ENCODE measurements at regions not wholly inside any gene's neighbourhood (a gene's known extent, or its start where the extent isn't known, plus 50 kb on each side); places are given as distances from the start of the nearest gene placed in this dataset.
"Not testable (repeated sequence)": the region's sequence is repeated elsewhere in the genome, so short reads cannot be mapped to it uniquely, and the experiment has no call there.

GRCh38 chr14:39614297-39614923 lies 182.2 kb upstream of the FBXO33 start:
- DNase-seq = no peak

GRCh38 chr14:39609119-39609518 lies 176.9 kb upstream of the FBXO33 start:
- DNase-seq = no peak

DNA sequence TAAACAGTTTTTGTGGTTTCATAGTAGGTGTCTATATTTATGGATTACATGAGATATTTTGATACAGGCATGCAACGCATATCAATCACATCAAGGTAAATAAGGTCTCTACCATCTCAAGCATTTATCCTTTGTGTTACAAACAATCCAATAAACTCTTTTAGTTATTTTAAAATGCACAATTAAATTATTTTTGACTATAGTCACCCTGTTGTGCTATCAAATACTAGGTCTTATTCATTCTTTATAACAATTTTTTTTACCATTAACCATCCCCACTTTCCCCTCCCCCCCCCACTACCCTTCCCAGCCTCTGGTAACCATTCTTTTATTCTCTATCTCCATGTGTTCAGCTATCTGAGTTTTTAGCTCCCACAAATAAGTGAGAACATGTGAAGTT lies 175.7 kb upstream of the FBXO33 start:
- no peak for DNase-seq

DNA sequence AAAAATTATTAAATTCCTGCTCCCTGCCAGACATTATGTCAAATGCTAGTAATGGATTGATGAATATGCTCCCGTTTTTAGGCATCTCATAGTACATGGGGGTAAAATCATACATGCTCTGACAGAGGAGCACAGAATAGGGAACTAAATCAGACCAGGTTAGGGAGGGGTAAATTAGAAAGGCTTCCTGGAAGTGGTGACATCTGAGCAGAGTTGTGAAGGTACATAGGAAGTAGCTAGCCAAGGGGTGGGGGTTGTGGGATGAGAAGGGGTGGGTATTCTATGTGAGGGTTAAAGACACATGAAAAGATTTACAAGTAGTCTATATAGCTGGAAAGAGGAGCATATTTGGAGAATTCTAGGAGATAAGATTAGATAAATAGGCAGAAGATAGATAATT lies 171.7 kb upstream of the FBXO33 start:
- DNase-seq = no peak

DNA sequence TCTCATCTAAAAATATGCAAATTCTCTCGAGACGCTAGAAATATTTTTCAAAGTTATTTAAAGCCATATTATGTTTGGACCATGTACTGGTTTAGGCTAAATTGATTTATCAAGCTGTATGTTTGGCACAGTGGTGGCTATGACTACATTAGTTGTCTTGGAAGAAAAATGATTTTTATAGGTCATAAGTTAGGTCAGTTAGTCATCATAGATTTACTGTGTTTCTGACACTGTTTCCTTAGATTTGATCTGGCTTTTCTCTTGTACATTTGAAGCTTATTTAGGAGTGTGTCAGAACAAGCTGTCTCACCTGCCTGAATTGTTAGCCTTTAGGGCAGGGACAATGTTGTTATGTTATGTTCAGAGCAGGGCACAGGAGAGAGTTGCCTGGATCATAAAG lies 161.1 kb upstream of the FBXO33 start:
- DNase-seq = no peak

DNA sequence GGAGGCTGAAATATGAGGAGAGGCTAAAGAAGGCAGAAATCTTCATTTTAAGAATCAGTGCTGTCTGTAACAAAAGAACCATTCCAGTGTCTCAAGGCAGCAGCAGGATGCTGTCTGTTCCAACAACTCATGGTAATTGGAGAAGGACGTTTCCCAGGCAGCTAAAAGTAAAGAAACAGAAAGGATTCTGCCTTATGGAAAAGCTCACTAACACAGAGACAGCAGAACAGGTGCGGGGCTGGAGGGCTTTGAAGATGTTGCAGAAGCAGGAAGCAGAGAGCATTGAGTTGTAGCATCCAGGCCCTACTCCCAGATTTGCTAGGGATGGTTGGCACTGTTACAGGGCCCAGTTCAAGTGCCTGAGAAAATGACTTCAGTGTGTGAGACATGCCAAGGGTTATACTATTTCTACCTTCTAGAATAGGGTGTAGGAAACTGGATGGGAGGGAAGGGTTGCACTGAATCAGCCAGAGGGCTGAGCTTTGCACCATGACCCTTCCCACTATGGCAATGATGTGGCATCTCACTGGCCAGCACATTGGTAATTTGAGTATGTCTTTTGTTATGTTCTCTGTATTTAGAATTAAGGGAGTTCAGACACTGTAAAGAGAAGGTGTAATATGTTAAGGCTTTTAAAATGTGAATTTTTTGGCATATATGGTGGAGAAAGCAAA lies 160.0 kb upstream of the FBXO33 start:
- DNase-seq = no peak

DNA sequence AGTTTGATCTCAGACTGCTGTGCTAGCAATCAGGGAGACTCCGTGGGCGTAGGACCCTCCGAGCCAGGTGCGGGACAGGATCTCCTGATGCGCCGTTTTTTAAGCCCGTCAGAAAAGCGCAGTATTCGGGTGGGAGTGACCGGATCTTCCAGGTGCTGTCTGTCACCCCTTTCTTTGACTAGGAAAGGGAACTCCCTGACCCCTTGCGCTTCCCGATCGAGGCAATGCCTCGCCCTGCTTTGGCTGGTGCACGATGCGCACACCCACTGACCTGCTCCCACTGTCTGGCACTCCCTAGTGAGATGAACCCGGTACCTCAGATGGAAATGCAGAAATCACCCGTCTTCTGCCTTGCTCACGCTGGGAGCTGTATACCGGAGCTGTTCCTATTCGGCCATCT lies 157.6 kb upstream of the FBXO33 start:
- not testable (repeated sequence) for DNase-seq

GRCh38 chr14:39582028-39582654 lies 149.9 kb upstream of the FBXO33 start:
- no peak for DNase-seq

DNA sequence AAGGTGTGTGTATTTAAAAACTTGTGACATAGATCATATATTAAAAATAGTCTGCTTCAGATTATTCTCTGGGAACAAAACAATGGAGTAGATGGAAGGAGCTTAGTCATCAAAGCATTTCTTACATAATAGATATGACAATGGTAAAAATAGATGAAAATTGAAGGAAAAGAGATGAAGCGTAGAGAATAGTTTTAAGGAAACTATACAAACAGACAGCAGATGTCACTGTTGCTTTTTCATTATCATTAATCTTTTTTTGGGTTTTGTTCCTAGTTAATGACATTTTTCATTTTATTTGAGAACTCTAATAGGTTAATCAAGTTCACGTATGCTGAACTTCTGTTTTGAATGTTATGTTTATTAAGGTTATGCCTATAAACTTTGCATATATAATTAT lies 149.2 kb upstream of the FBXO33 start:
- DNase-seq = no peak

GRCh38 chr14:39580696-39581095 lies 148.5 kb upstream of the FBXO33 start:
- DNase-seq = no peak

GRCh38 chr14:39576736-39577135 lies 144.5 kb upstream of the FBXO33 start:
- DNase-seq = no peak

DNA sequence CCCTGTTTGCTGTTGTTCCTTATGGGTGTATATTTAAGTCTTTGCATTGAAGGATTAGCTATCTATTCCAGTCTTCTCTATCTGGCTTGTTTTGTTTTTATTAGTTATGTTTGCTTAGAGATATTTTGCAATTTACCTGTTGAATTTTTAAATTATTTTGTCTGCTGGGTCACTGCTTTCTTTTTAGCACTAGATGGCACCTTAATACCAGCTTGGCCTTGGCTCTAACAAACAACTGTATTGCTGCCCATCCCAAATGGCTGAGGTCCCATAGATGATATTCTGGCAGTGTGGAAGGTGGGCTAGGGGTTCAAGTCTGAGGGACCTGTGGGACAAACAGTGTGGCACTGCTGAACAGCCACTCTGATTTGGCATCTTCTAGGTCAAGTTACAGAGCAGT lies 144.0 kb upstream of the FBXO33 start:
- DNase-seq = no peak

GRCh38 chr14:39568809-39569538 lies 136.7 kb upstream of the FBXO33 start:
- DNase-seq = no peak

- no peak for DNase-seq
Observed at GRCh38 chr14:39566795-39567194, 134.6 kb upstream of the FBXO33 start.

DNA sequence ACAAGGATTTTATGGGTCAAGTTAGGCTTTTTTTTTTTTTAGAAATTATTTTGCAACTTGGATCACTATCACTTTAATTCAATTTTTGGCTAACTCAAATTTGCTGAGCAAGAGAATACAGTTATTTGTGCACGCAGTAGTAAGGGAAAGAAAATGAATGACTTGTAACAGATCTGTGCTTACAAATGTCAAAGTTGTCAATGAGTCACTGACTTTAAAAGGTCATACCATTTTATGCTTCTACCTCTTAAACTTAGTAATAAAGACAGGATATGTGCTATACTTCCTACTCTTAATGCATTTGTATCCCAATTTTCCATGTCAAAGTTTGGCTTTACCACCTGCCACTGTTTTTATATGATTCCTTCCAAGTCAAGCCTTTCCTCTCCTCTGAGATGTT lies 131.1 kb upstream of the FBXO33 start:
- no peak for DNase-seq

- no peak for DNase-seq
Observed at GRCh38 chr14:39562175-39562574, 129.9 kb upstream of the FBXO33 start.

DNA sequence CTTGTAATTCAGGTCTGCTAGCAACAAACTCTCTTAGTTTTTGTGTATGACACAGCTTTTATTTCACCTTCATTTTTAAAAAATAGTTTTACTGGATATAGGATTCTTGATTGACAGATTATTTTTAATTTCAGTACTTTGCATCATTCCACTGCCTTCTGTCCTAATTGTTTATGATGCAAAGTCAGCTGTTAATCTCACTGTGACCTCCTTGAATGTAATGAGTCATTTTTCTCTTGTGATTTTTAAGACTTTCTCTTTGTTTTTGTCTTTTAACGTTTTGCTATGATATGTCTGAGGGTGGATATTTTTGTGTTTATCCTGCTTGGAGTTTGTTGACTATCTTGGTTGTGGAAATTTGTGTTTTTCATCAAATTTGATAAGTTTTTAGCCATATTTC lies 126.3 kb upstream of the FBXO33 start:
- DNase-seq = no peak

GRCh38 chr14:39555749-39556148 lies 123.5 kb upstream of the FBXO33 start:
- no peak for DNase-seq

- no peak for DNase-seq
Observed at GRCh38 chr14:39554576-39554975, 122.3 kb upstream of the FBXO33 start.

DNA sequence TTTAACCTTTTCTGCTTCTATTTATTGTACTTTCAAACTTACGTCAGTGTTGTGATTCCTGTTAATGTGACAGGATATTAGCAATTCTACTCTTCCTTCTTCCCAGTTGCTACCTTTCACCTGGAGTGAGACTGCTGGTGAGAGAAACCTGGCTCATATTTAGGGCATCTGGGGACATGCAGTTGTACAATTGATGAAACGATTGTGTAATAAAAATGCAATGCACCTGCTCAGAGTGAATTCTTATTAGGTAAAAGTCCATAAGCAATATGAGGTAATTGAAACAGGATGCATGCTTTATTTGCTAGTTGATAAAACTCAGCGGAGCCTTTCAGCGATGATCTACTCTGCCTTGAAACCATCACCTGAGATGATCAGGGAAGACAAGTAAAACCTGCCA lies 116.1 kb upstream of the FBXO33 start:
- peak; percentile 27 for DNase-seq

- DNase-seq = no peak
Observed at GRCh38 chr14:39547845-39548244, 115.6 kb upstream of the FBXO33 start.

GRCh38 chr14:39505812-39506211 lies 73.6 kb upstream of the FBXO33 start:
- DNase-seq = no peak

- DNase-seq = no peak
Observed at GRCh38 chr14:39500253-39500652, 68.0 kb upstream of the FBXO33 start.

- no peak for DNase-seq
Observed at GRCh38 chr14:39499514-39499913, 67.3 kb upstream of the FBXO33 start.

Data from DMS153 (cell line).